H1 (cell line): ENCODE measurements at regions not wholly inside any gene's neighbourhood (a gene's known extent, or its start where the extent isn't known, plus 50 kb on each side); places are given as distances from the start of the nearest gene placed in this dataset.

Source experiments
- CTCF ChIA-PET: fragments of 300-600 bp; sonication (Branson Sonifier 250); formaldehyde crosslinking; loops from one replicate; lab custom pipeline; 2021; ENCODE audit not compliant: partially characterized antibody; lab: Charles Lee
- POLR2A ChIA-PET: fragments of 300-600 bp; sonication (Branson Sonifier 250); formaldehyde crosslinking; loops from one replicate; lab custom pipeline; 2021; ENCODE audit warnings: inconsistent platforms; ENCODE audit not compliant: partially characterized antibody; lab: Charles Lee
- DNase-seq, 2 experiments: peaks; one replicate each; pipeline versions ENCODE4 v3.0.0 to v3.0.0-alpha.2; 2010 to 2022; ENCODE audit warnings: low spot score in 2 of 2, low read depth in 1 of 2, mixed read lengths in 1 of 2
- FAIRE-seq: peaks from 2 replicates; lab custom pipeline; 2011; peaks lifted over from hg19 to GRCh38; lab: Jason Lieb, UNC
- H2AFZ ChIP-seq: 2 replicates; pipeline ENCODE4 v1.8.1; 2012; ENCODE audit warnings: low read length, inconsistent platforms
- H2AK5ac ChIP-seq: 2 replicates; pipeline ENCODE4 v1.6.1; 2013; ENCODE audit warnings: low read depth, low read length
- H2BK120ac ChIP-seq: replicated peaks from 2 replicates; pipeline ENCODE3; 2013; ENCODE audit warnings: low read depth, low read length, inconsistent platforms
- H2BK12ac ChIP-seq: 2 replicates; pipeline ENCODE4 v1.6.1; 2013; ENCODE audit warnings: low read depth, low read length
- H2BK15ac ChIP-seq: 2 replicates; pipeline ENCODE4 v1.6.1; 2013; ENCODE audit warnings: low read length
- H2BK20ac ChIP-seq: 2 replicates; pipeline ENCODE4 v1.6.1; 2013; ENCODE audit warnings: low read length
- H2BK5ac ChIP-seq: 2 replicates; pipeline ENCODE4 v1.6.1; 2013; ENCODE audit warnings: low read depth, low read length
- H3K14ac ChIP-seq: 2 replicates; pipeline ENCODE4 v1.6.1; 2013; ENCODE audit warnings: inconsistent platforms; ENCODE audit not compliant: insufficient read length
- H3K18ac ChIP-seq: 2 replicates; pipeline ENCODE4 v1.6.1; 2013; ENCODE audit warnings: low read length; ENCODE audit errors: extremely low read depth
- H3K23ac ChIP-seq: 2 replicates; pipeline ENCODE4 v1.6.1; 2013; ENCODE audit warnings: inconsistent platforms; ENCODE audit not compliant: insufficient read length
- H3K23me2 ChIP-seq: 2 replicates; pipeline ENCODE4 v1.6.1; 2013; ENCODE audit warnings: low read depth, low read length
- H3K27ac ChIP-seq: 2 replicates; pipeline ENCODE4 v1.6.1; 2011; ENCODE audit warnings: low read depth, low read length, inconsistent platforms
- H3K27me3 ChIP-seq, 4 experiments: replicated peaks in 1 of 4; 1 replicate in 1 of 4; 2 replicates in 3 of 4; pipeline versions ENCODE4 v1.6.1 to v1.8.1; 2011 to 2013; ENCODE audit warnings: low read length in 3 of 4, mild to moderate bottlenecking in 3 of 4, inconsistent platforms in 2 of 4, mixed read lengths in 2 of 4, moderate library complexity in 1 of 4; ENCODE audit not compliant: control insufficient read depth in 3 of 4, insufficient read depth in 3 of 4; ENCODE audit errors: extremely low read depth in 1 of 4
- H3K36me3 ChIP-seq, 4 experiments: 2 replicates each; pipeline versions ENCODE4 v1.6.1 to v1.8.1; 2011 to 2013; ENCODE audit warnings: mild to moderate bottlenecking in 4 of 4, low read length in 3 of 4, moderate library complexity in 2 of 4, control low read depth in 1 of 4, inconsistent platforms in 1 of 4; ENCODE audit not compliant: insufficient read depth in 4 of 4, control insufficient read depth in 2 of 4
- H3K4ac ChIP-seq: replicated peaks from 2 replicates; pipeline ENCODE3; 2013; ENCODE audit warnings: low read length, low read depth, mixed read lengths, inconsistent platforms; ENCODE audit not compliant: insufficient read length
- H3K4me1 ChIP-seq, 4 experiments: replicated peaks in 1 of 4; 1 replicate in 1 of 4; 2 replicates in 3 of 4; pipeline versions ENCODE4 v1.6.1 to v1.8.1; 2011 to 2013; ENCODE audit warnings: low read length in 3 of 4, inconsistent platforms in 2 of 4, mixed read lengths in 1 of 4; ENCODE audit not compliant: insufficient read depth in 4 of 4, control insufficient read depth in 3 of 4
- H3K4me2 ChIP-seq, 2 experiments: 2 replicates each; pipeline versions ENCODE4 v1.6.1 to v1.8.1; 2011 to 2013; ENCODE audit warnings: low read depth in 2 of 2, low read length in 2 of 2, control low read depth in 1 of 2, inconsistent platforms in 1 of 2, mild to moderate bottlenecking in 1 of 2; ENCODE audit not compliant: insufficient read depth in 1 of 2
- H3K4me3 ChIP-seq, 4 experiments: fragments of 200-600, 300-600 bp in 1 of 4; sonication (generic), shearing (Covaris generic), sonication (Bioruptor Twin) in 1 of 4; 2 replicates each; pipeline versions ENCODE4 v1.5.1 to v1.8.1; 2011 to 2016; ENCODE audit warnings: low read length in 4 of 4, low read depth in 3 of 4, control low read depth in 2 of 4, inconsistent platforms in 2 of 4, mild to moderate bottlenecking in 2 of 4, mixed read lengths in 1 of 4, moderate library complexity in 1 of 4; ENCODE audit not compliant: insufficient read depth in 2 of 4; ENCODE audit errors: extremely low read depth in 1 of 4
- H3K56ac ChIP-seq: replicated peaks from 2 replicates; pipeline ENCODE3; 2013; ENCODE audit warnings: low read depth, mild to moderate bottlenecking, mixed read lengths, low read length, inconsistent platforms; ENCODE audit not compliant: insufficient read length
- H3K79me1 ChIP-seq: 2 replicates; pipeline ENCODE4 v1.6.1; 2013; ENCODE audit warnings: low read depth, low read length, control low read depth
- H3K79me2 ChIP-seq, 2 experiments: 2 replicates each; pipeline versions ENCODE4 v1.6.1 to v1.8.1; 2012 to 2013; ENCODE audit warnings: low read length in 2 of 2, mild to moderate bottlenecking in 2 of 2, inconsistent platforms in 1 of 2; ENCODE audit not compliant: insufficient read depth in 2 of 2, control insufficient read depth in 1 of 2
- H3K9ac ChIP-seq, 4 experiments: replicated peaks in 1 of 4; 1 replicate in 1 of 4; 2 replicates in 3 of 4; pipeline versions ENCODE4 v1.6.1 to v1.8.1; 2011 to 2013; ENCODE audit warnings: low read depth in 3 of 4, low read length in 3 of 4, control low read depth in 2 of 4, mild to moderate bottlenecking in 2 of 4, moderate library complexity in 2 of 4, inconsistent platforms in 1 of 4; ENCODE audit errors: extremely low read depth in 1 of 4
- H3K9me3 ChIP-seq, 2 experiments: 2 replicates each; pipeline versions ENCODE4 v1.6.1 to v1.8.1; 2012 to 2013; ENCODE audit warnings: mild to moderate bottlenecking in 2 of 2, moderate library complexity in 2 of 2, control low read depth in 1 of 2, inconsistent platforms in 1 of 2, low read depth in 1 of 2, low read length in 1 of 2, mixed read lengths in 1 of 2; ENCODE audit not compliant: insufficient read depth in 2 of 2
- H4K20me1 ChIP-seq, 2 experiments: replicated peaks in 1 of 2; 2 replicates each; pipeline versions ENCODE3 to v1.8.1; 2011 to 2013; ENCODE audit warnings: inconsistent platforms in 2 of 2, low read length in 2 of 2, mild to moderate bottlenecking in 1 of 2; ENCODE audit not compliant: insufficient read depth in 2 of 2, control insufficient read depth in 1 of 2
- H4K5ac ChIP-seq: 2 replicates; pipeline ENCODE4 v1.6.1; 2013; ENCODE audit warnings: low read length, low read depth, mixed read lengths, inconsistent platforms; ENCODE audit not compliant: insufficient read length
- H4K8ac ChIP-seq: 2 replicates; pipeline ENCODE4 v1.8.0; 2013; ENCODE audit warnings: mild to moderate bottlenecking, moderate library complexity, low read length, inconsistent platforms; ENCODE audit not compliant: insufficient read depth; ENCODE audit errors: extremely low read depth
- H4K91ac ChIP-seq: replicated peaks from 2 replicates; pipeline ENCODE3; 2013; ENCODE audit warnings: low read length, mixed read lengths, inconsistent platforms; ENCODE audit not compliant: insufficient read length
- HDAC2 ChIP-seq, 2 experiments: fragments of 300-600 bp in 1 of 2; sonication (generic) in 1 of 2; IDR thresholded peaks; 2 replicates each; pipeline ENCODE4 v1.6.1; 2011 to 2012; ENCODE audit warnings: low read depth in 2 of 2, low read length in 2 of 2, mild to moderate bottlenecking in 2 of 2, moderate library complexity in 2 of 2, borderline replicate concordance in 1 of 2, inconsistent platforms in 1 of 2
- SUZ12 ChIP-seq: fragments of 200-600 bp; sonication (generic); IDR thresholded peaks from 2 replicates; pipeline ENCODE4 v1.6.1; 2012; ENCODE audit warnings: mild to moderate bottlenecking, inconsistent platforms, low read length, moderate library complexity, mixed read lengths
- TEAD4 ChIP-seq: IDR thresholded peaks from 2 replicates; pipeline ENCODE4 v1.6.1; 2012; ENCODE audit warnings: low read depth, low read length, inconsistent platforms, mixed read lengths
- WGBS, 2 experiments: shearing (Covaris generic) in 1 of 2; methylation state at CpG; one replicate each; pipeline versions ENCODE4 v1.1.6 to v1.1.7; 2013 to 2015; ENCODE audit warnings: low lambda C conversion rate in 2 of 2, mixed read lengths in 2 of 2, inconsistent platforms in 1 of 2, low coverage in 1 of 2, missing lambda C conversion rate in 1 of 2; ENCODE audit not compliant: insufficient replicate concordance in 2 of 2, insufficient coverage in 1 of 2, insufficient read length in 1 of 2; ENCODE audit errors: extremely low coverage in 1 of 2, missing lambda C conversion rate in 1 of 2; 5-methylcytosine and 5-hydroxymethylcytosine counted together
- TF ChIP-seq, protein P1 (sequence below): IDR thresholded peaks from 2 replicates; pipeline ENCODE4 v1.6.1; 2012; ENCODE audit warnings: inconsistent platforms

DNA sequence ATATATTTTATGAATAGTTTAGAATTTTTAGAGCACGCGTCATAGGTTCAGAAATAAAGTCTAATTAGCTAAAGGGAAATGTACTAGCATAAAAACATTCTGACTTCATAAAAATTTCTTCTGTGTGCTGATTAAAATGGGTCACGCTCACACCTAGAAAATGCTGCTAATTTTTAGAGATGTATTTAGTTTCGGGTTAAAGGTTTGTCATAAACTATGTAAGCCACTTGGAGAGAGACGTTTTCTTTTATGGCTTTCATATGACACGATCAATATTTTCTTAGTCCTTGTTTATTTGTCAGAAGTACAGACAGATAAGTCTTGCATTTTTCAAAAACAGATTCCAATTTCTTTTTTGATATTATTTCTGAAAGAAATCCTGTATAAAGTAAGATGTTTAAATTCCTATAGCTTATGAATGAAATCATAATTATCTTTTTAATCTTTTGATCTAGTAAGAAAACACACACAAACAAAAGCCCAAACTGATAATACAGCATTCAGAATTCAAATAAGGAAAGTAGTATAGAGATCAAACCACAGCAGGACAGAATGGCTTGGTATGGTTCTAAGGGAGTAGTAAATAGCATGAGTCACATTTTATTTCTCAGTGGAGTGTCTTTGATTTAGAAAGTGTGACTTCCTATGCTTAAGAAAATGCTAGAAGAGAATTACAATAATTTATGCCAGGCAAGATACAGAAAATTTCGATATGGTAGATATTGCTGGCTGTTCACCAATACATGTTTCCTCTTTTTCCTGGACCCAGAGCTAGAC lies 236.6 kb downstream of the GPD2 start:
- no peak overlapping the region for H3K18ac ChIP-seq
- no peaks in the 10 kb centered on the region for H3K79me1 ChIP-seq
- no peaks in the 10 kb centered on the region for H3K27me3 ChIP-seq
- DNase-seq = no peak
- no peak overlapping the region for H3K4me3 ChIP-seq
- no peak overlapping the region for H2AK5ac ChIP-seq
- ChIA-PET POLR2A (no interaction called here), CTCF (interaction anchor here (0.8 kb wide), 1 partner anchor 223 kb away, joined by 3 read pairs; no protein-coding TSS in a partner anchor)
- no peak overlapping the region for H2BK120ac ChIP-seq
- no peak overlapping the region for H4K8ac ChIP-seq
- H3K36me3 ChIP-seq = no peaks in the 10 kb centered on the region
- H3K56ac ChIP-seq = no peak overlapping the region
- H3K4me2 ChIP-seq = no peak overlapping the region
- no peaks in the 10 kb centered on the region for H4K20me1 ChIP-seq
- 81% methylated on average over 7 of the region's 7 CpGs; no CpG with 5 or more reads in 1 of the 2 experiments for WGBS, 2 experiments
- H3K23me2 ChIP-seq = no peaks in the 10 kb centered on the region
- no peak overlapping the region for H2AFZ ChIP-seq
- H2BK5ac ChIP-seq = no peak overlapping the region
- peaks cover 4 to 5% of the 10 kb centered on the region in 2 experiments; a peak in 3 of 4 replicates for H3K9me3 ChIP-seq
- no peak overlapping the region for H3K27ac ChIP-seq
- FAIRE-seq = no peak
- H3K9ac ChIP-seq = no peak overlapping the region
- H4K91ac ChIP-seq = no peak overlapping the region
- peaks cover 0 to 4% (median 3%) of the 10 kb centered on the region in 4 experiments; a peak in 3 of 7 replicates for H3K4me1 ChIP-seq
- H2BK12ac ChIP-seq = no peak overlapping the region
- H2BK15ac ChIP-seq = no peak overlapping the region
- no peak overlapping the region for H3K23ac ChIP-seq
- no peak overlapping the region for H3K14ac ChIP-seq
- H4K5ac ChIP-seq = no peak overlapping the region
- H2BK20ac ChIP-seq = no peak overlapping the region
- H3K4ac ChIP-seq = no peak overlapping the region
- H3K79me2 ChIP-seq = no peaks in the 10 kb centered on the region
- no peak for TF ChIP-seq HDAC2 (IDR thresholded peaks at IDR 0.05; ENCODE audit: borderline replicate concordance in 1 of 2, low read depth in 2 of 2, low read length in 2 of 2)
- no peak for TF ChIP-seq TEAD4
- TF ChIP-seq, protein P1, sequence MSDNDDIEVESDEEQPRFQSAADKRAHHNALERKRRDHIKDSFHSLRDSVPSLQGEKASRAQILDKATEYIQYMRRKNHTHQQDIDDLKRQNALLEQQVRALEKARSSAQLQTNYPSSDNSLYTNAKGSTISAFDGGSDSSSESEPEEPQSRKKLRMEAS = no peak
- no peak for TF ChIP-seq SUZ12
